H7 (cell line): ENCODE measurements at regions not wholly inside any gene's neighbourhood (a gene's known extent, or its start where the extent isn't known, plus 50 kb on each side); places are given as distances from the start of the nearest gene placed in this dataset.
"Not testable (repeated sequence)": the region's sequence is repeated elsewhere in the genome, so short reads cannot be mapped to it uniquely, and the experiment has no call there.

Experiments used
- DNase-seq: peaks from one replicate; pipeline ENCODE4 v3.0.0; 2012
- H3K27me3 ChIP-seq: 2 replicates; pipeline ENCODE4 v1.6.0; 2011; ENCODE audit warnings: mild to moderate bottlenecking, low read length; ENCODE audit not compliant: control insufficient read depth, insufficient read depth
- H3K36me3 ChIP-seq: replicated peaks from 2 replicates; pipeline ENCODE4 v1.5.1; 2011; ENCODE audit warnings: low read length; ENCODE audit not compliant: control insufficient read depth, insufficient read depth
- H3K4me3 ChIP-seq: 2 replicates; pipeline ENCODE4 v1.5.1; 2011; ENCODE audit warnings: low read depth, mild to moderate bottlenecking, control low read depth, low read length, moderate library complexity; ENCODE audit not compliant: insufficient read depth

GRCh38 chr3:104323226-104323625 lies 1043.5 kb upstream of the ALCAM start:
- Histone ChIP-seq H3K36me3 (no peaks in the 10 kb centered on the region), H3K4me3 (no peak overlapping the region)

GRCh38 chr3:104347291-104347690 lies 1019.4 kb upstream of the ALCAM start:
- H3K36me3 ChIP-seq = no peaks in the 10 kb centered on the region
- no peak for DNase-seq
- no peak overlapping the region for H3K4me3 ChIP-seq
- no peaks in the 10 kb centered on the region for H3K27me3 ChIP-seq

More at GRCh38 chr3:104323226-104323625, 1043.5 kb upstream of the ALCAM start:
- H3K27me3 ChIP-seq = no peaks in the 10 kb centered on the region
- no peak for DNase-seq

- H3K4me3 ChIP-seq = no peak overlapping the region
- H3K36me3 ChIP-seq = no peaks in the 10 kb centered on the region
- no peak for DNase-seq
- H3K27me3 ChIP-seq = no peaks in the 10 kb centered on the region
Measured at GRCh38 chr3:104349836-104350235, 1016.9 kb upstream of the ALCAM start.

GRCh38 chr3:104353951-104354350 lies 1012.8 kb upstream of the ALCAM start:
- no peak for DNase-seq
- Histone ChIP-seq H3K27me3 (no peaks in the 10 kb centered on the region), H3K36me3 (no peaks in the 10 kb centered on the region), H3K4me3 (no peak overlapping the region)

- no peaks in the 10 kb centered on the region for H3K27me3 ChIP-seq
- H3K36me3 ChIP-seq = no peaks in the 10 kb centered on the region
- no peak overlapping the region for H3K4me3 ChIP-seq
- DNase-seq = no peak
Measured at GRCh38 chr3:104359546-104359945, 1007.2 kb upstream of the ALCAM start.

- H3K4me3 ChIP-seq = no peak overlapping the region
Measured at GRCh38 chr3:104360038-104360437, 1006.7 kb upstream of the ALCAM start.

DNA sequence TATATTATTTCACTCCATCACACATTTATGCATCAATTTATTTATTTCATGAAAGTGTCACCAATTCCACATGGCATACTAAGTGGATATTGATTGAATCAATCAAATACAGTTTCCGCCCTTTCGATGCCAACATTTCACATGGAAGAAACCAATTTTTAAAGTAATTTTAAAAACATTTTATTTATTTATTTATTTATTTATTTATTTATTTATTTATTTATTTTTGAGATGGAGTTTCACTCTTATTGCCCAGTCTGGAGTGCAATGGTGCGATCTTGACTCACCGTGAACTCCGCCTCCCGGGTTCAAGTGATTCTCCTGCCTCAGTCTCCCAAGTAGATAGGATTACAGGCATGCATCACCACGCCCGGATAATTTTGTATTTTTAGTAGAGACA lies 1005.0 kb upstream of the ALCAM start:
- H3K4me3 ChIP-seq, DNase-seq, H3K27me3 ChIP-seq, H3K36me3 ChIP-seq: not testable (repeated sequence)

More at GRCh38 chr3:104360038-104360437, 1006.7 kb upstream of the ALCAM start:
- DNase-seq = no peak
- H3K36me3 ChIP-seq = no peaks in the 10 kb centered on the region
- H3K27me3 ChIP-seq = no peaks in the 10 kb centered on the region

DNA sequence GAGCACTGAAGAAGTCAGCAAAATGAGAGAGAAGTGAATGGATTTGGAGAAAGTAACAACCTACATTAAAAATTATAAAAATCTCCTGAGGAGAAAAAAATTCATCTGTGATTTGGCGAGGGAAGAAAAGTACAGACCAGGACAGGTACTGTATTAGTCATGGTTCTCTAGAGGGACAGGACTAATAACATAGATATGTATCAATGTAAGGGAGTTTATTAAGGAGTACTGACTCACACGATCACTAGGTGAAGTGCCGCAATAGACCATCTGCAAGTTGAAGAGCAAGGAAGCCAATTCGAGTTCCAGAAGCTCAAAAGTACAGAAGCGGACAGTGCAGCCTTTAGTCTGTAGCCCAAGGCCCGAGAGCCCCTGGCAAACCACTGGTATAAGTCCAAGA lies 1004.4 kb upstream of the ALCAM start:
- no peaks in the 10 kb centered on the region for H3K27me3 ChIP-seq
- no peaks in the 10 kb centered on the region for H3K36me3 ChIP-seq
- DNase-seq = no peak
- no peak overlapping the region for H3K4me3 ChIP-seq

- H3K27me3 ChIP-seq = no peaks in the 10 kb centered on the region
- no peaks in the 10 kb centered on the region for H3K36me3 ChIP-seq
- no peak overlapping the region for H3K4me3 ChIP-seq
- no peak for DNase-seq
Measured at GRCh38 chr3:104367000-104367399, 999.7 kb upstream of the ALCAM start.

- Histone ChIP-seq H3K4me3 (no peak overlapping the region), H3K36me3 (no peaks in the 10 kb centered on the region), H3K27me3 (no peaks in the 10 kb centered on the region)
- DNase-seq = no peak
Measured at GRCh38 chr3:104368760-104369159, 997.9 kb upstream of the ALCAM start.

DNA sequence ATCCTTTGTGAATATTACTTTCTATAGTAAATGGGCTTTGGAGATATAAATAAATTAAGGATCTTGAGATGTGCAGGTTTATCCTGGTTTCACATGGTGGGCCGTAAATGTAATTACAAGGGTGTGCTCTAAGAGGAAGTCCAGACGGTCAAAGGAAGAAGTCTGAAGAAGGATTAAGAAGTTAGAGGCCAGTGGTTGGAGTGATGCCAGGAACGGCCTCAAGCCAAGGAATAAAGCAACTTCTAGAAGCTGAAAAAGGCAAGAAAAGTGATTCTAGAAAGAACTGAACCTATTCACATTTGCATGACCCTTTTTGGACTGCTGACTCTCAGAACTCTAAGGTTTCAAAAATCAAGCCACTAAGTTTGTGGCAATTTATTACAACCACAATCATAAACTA lies 981.3 kb upstream of the ALCAM start:
- H3K36me3 ChIP-seq = no peaks in the 10 kb centered on the region

GRCh38 chr3:104388619-104389018 lies 978.1 kb upstream of the ALCAM start:
- Histone ChIP-seq H3K4me3 (no peak overlapping the region), H3K36me3 (no peaks in the 10 kb centered on the region), H3K27me3 (no peaks in the 10 kb centered on the region)
- DNase-seq = no peak

More for the DNA sequence above, 981.3 kb upstream of the ALCAM start:
- no peak for DNase-seq
- no peak overlapping the region for H3K4me3 ChIP-seq
- no peaks in the 10 kb centered on the region for H3K27me3 ChIP-seq

DNA sequence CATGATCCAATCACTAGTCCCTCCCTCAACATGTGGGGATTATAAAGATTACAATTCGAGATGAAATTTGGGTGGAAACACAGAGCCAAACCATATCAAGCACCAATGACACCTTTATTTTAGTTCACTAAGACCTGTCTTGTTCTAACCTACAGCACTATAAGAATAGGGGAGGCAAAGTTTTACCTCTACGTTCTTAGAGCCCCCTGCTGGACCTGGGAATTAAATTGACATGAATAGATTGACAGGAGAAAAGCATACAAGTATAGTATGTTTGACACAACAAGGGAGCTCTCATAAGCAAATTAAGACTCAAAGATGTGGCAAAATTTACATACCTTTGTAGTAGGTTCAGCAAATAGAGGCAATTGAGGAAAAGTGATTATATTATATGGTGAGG lies 974.4 kb upstream of the ALCAM start:
- peak; percentile 1 for DNase-seq
- Histone ChIP-seq H3K36me3 (no peaks in the 10 kb centered on the region), H3K4me3 (no peak overlapping the region), H3K27me3 (no peaks in the 10 kb centered on the region)

DNA sequence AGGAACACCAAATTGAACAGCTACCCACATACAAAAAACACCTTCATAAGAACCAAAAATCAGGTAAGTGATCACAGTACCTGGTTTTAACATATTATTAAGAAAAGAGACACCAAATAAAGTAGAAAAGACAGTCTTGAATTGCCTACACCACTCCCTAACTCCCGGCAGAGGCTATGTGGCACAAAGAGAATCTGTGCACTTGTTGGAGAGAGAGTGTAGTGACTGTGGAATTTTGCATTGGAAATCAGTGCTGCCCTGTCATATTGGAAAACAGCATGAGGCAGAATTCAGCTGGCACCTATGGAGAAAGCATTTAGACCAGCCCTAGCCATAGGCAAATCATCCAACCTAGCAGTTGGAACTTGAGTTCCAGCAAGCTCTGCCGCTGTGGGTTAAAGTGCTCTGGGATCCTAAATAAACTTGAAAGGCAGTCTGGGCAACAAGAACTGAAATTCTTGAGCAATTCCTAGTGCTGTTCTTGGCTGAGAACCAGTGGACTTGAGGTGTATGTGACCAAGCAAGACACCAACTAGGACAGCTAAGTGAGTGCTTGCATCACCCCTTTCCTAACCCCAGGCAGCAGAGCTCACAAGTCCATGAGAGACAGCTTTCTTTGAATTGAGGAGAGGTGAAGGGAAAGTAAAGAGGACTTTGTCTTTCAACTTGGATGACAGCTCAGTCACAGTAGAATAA lies 969.6 kb upstream of the ALCAM start:
- no peak overlapping the region for H3K4me3 ChIP-seq
- DNase-seq = no peak
- H3K36me3 ChIP-seq = no peaks in the 10 kb centered on the region
- H3K27me3 ChIP-seq = no peaks in the 10 kb centered on the region

DNA sequence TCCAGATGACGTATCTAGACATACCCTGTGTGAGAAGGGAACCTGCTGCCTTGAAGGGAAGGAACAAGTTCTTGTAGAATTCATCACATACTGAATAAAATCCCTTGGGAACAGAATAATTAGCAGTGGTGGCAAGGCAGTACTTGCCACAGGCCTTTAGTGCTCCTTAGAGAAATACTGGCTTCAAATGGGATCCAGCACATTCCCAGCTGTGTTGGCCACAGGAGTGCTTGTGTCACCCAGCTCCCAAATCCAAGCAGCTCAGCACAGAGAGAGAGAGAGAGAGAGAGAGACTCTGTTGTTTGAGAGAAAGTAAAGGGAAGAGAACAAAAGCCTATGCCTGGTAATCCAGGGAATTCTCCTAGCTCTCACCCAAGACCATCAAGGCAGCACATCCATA lies 969.0 kb upstream of the ALCAM start:
- DNase-seq = no peak
- H3K4me3 ChIP-seq = no peak overlapping the region
- H3K36me3 ChIP-seq = no peaks in the 10 kb centered on the region
- no peaks in the 10 kb centered on the region for H3K27me3 ChIP-seq

DNA sequence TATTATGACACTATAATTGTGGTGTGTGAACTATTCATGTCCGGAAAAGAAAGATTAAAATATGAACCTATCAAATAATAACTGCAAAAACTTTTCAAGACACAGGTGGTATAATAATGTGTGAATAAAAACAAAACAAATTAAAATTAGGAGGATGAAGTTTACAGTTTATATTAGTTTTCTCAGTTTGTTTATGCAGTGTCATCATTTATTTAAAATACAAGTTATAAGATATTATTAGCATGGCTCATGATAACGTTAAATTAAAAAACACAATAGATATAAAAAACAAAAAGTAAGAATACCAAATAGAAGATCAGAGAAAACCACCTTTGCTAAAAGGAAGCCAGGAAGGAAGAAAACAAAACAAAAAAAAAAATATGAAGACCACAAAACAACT lies 963.8 kb upstream of the ALCAM start:
- H3K36me3 ChIP-seq = no peaks in the 10 kb centered on the region

More for the DNA sequence above, 963.8 kb upstream of the ALCAM start:
- no peaks in the 10 kb centered on the region for H3K27me3 ChIP-seq
- no peak for DNase-seq
- H3K4me3 ChIP-seq = no peak overlapping the region
